GM12878 (cell line): ENCODE measurements at regions not wholly inside any gene's neighbourhood (a gene's known extent, or its start where the extent isn't known, plus 50 kb on each side); places are given as distances from the start of the nearest gene placed in this dataset.
A peak's percentile ranks its signal among the peaks of the same experiment; 100 is the strongest.

Experiments used
- ATAC-seq: fragments of 200-7000 bp; cut with Tn5 transposase; 3 replicates; pipeline ENCODE4 v1.9.1; 2020; ENCODE audit warnings: mild to moderate bottlenecking, moderate library complexity
- BruUV-seq: library from RNA; stranded (reverse); fragments of 400-500 nt; replicated peaks from 2 replicates; lab custom pipeline; 2021; lab: Mats Ljungman, UMichigan
- CTCF ChIA-PET: fragments of 300-600 bp; sonication (Branson Sonifier 250); formaldehyde crosslinking; extraction: SDS; loops from one replicate; lab custom pipeline; 2021; ENCODE audit warnings: inconsistent platforms; lab: Yijun Ruan, JAX
- POLR2A ChIA-PET: fragments of 350-600 bp; formaldehyde crosslinking; extraction: SDS; loops from one replicate; lab custom pipeline; 2021; ENCODE audit warnings: inconsistent platforms; lab: Charles Lee
- RAD21 ChIA-PET: fragments of 300-600 bp; sonication (Branson Sonifier 250); formaldehyde crosslinking; loops from one replicate; lab custom pipeline; 2023; ENCODE audit warnings: antibody characterized with exemption; ENCODE audit not compliant: unreplicated experiment; lab: Charles Lee
- SMC1A ChIA-PET: fragments of 300-600 bp; sonication (Branson Sonifier 250); formaldehyde crosslinking; loops from one replicate; lab custom pipeline; 2023; ENCODE audit not compliant: unreplicated experiment, uncharacterized antibody; lab: Charles Lee
- DNase-seq: peaks from one replicate; pipeline ENCODE4 v3.0.0-alpha.2; 2011; ENCODE audit warnings: low read depth, low spot score
- FAIRE-seq: peaks from 3 replicates; lab custom pipeline; 2011; peaks lifted over from hg19 to GRCh38; lab: Jason Lieb, UNC
- H2AFZ ChIP-seq: 2 replicates; pipeline ENCODE4 v1.6.0; 2011; ENCODE audit warnings: low read depth, low read length, control low read depth; ENCODE audit not compliant: control insufficient read depth
- H3K27ac ChIP-seq: 2 replicates; pipeline ENCODE4 v1.5.1; 2011; ENCODE audit warnings: control low read depth; ENCODE audit not compliant: control insufficient read depth, insufficient read depth
- H3K27me3 ChIP-seq, 2 experiments: replicated peaks in 1 of 2; 2 replicates each; pipeline versions ENCODE4 v1.6.0 to v1.6.1; 2011; ENCODE audit warnings: low read length in 1 of 2; ENCODE audit not compliant: control insufficient read depth in 2 of 2, insufficient read depth in 2 of 2
- H3K36me3 ChIP-seq, 2 experiments: 2 replicates each; pipeline ENCODE4 v1.5.1; 2011; ENCODE audit warnings: low read length in 1 of 2; ENCODE audit not compliant: control insufficient read depth in 2 of 2, insufficient read depth in 2 of 2
- H3K4me1 ChIP-seq: 2 replicates; pipeline ENCODE4 v1.6.1; 2011; ENCODE audit warnings: mild to moderate bottlenecking, low read length, moderate library complexity, mixed read lengths; ENCODE audit not compliant: control insufficient read depth, insufficient read depth
- H3K4me2 ChIP-seq: 2 replicates; pipeline ENCODE4 v1.6.0; 2011; ENCODE audit warnings: control low read depth; ENCODE audit not compliant: control insufficient read depth, insufficient read depth
- H3K4me3 ChIP-seq: fragments of 200-600 bp; sonication (generic); 2 replicates; pipeline ENCODE4 v1.5.1; 2016
- H3K79me2 ChIP-seq: 2 replicates; pipeline ENCODE4 v1.6.0; 2011; ENCODE audit warnings: low read length; ENCODE audit not compliant: control insufficient read depth, insufficient read depth
- H3K9ac ChIP-seq: 2 replicates; pipeline ENCODE4 v1.8.0; 2011; ENCODE audit warnings: low read length, control low read depth, mixed read lengths; ENCODE audit not compliant: control insufficient read depth, insufficient read depth
- H3K9me3 ChIP-seq: replicated peaks from 3 replicates; pipeline ENCODE4 v1.5.1; 2011; ENCODE audit warnings: mild to moderate bottlenecking, low read length; ENCODE audit not compliant: control insufficient read depth, insufficient read depth
- H4K20me1 ChIP-seq: 2 replicates; pipeline ENCODE4 v1.6.0; 2011; ENCODE audit not compliant: control insufficient read depth, insufficient read depth
- BCL3 ChIP-seq: IDR thresholded peaks from 2 replicates; pipeline ENCODE4 v1.6.1; 2011; ENCODE audit warnings: borderline replicate concordance, low read depth, mild to moderate bottlenecking, moderate library complexity, low read length; ENCODE audit not compliant: insufficient read depth, poor library complexity, severe bottlenecking
- CBX3 ChIP-seq: fragments of 200-600 bp; sonication (generic); IDR thresholded peaks from 2 replicates; pipeline ENCODE4 v1.6.1; 2016; ENCODE audit warnings: low read depth, borderline replicate concordance
- CEBPB ChIP-seq, 2 experiments: fragments of 150-350 bp in 1 of 2; IDR thresholded peaks; 2 replicates each; pipeline ENCODE4 v1.6.1; 2012 to 2014; ENCODE audit warnings: low read depth in 2 of 2, low read length in 2 of 2, borderline replicate concordance in 1 of 2, inconsistent platforms in 1 of 2
- CEBPZ ChIP-seq: fragments of 150-350 bp; IDR thresholded peaks from 2 replicates; pipeline ENCODE4 v1.6.1; 2016; ENCODE audit warnings: low read depth, low read length
- CREM ChIP-seq: IDR thresholded peaks from 2 replicates; pipeline ENCODE4 v1.6.1; 2014; ENCODE audit warnings: antibody characterized with exemption, low read depth
- EP300 ChIP-seq, 2 experiments: fragments of 150-350 bp in 1 of 2; IDR thresholded peaks; 2 replicates each; pipeline ENCODE4 v1.6.1; 2011 to 2012; ENCODE audit warnings: low read depth in 2 of 2, low read length in 2 of 2, borderline replicate concordance in 1 of 2, improper control_type of control experiment in 1 of 2, inconsistent platforms in 1 of 2; ENCODE audit not compliant: control insufficient read depth in 1 of 2
- ETV6 ChIP-seq, 2 experiments: fragments of 450-650 bp in 1 of 2; IDR thresholded peaks in 1 of 2; conservative IDR thresholded peaks in 1 of 2; 2 replicates each; pipeline ENCODE4 v1.6.1; 2014; ENCODE audit warnings: antibody characterized with exemption in 1 of 2, borderline replicate concordance in 1 of 2, low read depth in 1 of 2, mild to moderate bottlenecking in 1 of 2, moderate library complexity in 1 of 2
- HCFC1 ChIP-seq: fragments of 150-350 bp; IDR thresholded peaks from 2 replicates; pipeline ENCODE4 v1.6.1; 2014; ENCODE audit warnings: low read length
- IKZF1 ChIP-seq: fragments of 450-650 bp; conservative IDR thresholded peaks from 2 replicates; pipeline ENCODE4 v1.6.1; 2017; ENCODE audit warnings: antibody characterized with exemption, mild to moderate bottlenecking
- KAT2A ChIP-seq: conservative IDR thresholded peaks from 2 replicates; pipeline ENCODE4 v1.6.1; 2011; ENCODE audit warnings: low read depth, low read length; ENCODE audit not compliant: control insufficient read depth
- MEF2B ChIP-seq: fragments of 450-650 bp; IDR thresholded peaks from 2 replicates; pipeline ENCODE4 v1.6.1; 2018; ENCODE audit warnings: mild to moderate bottlenecking, moderate library complexity; ENCODE audit not compliant: partially characterized antibody, poor library complexity, severe bottlenecking
- MYC ChIP-seq: IDR thresholded peaks from 2 replicates; pipeline ENCODE4 v1.6.1; 2011; ENCODE audit warnings: mild to moderate bottlenecking, low read length, moderate library complexity, inconsistent platforms; ENCODE audit not compliant: insufficient read depth, insufficient replicate concordance, insufficient read length, severe bottlenecking
- NR2C2 ChIP-seq: IDR thresholded peaks from 2 replicates; pipeline ENCODE4 v1.6.1; 2011; ENCODE audit warnings: borderline replicate concordance, low read depth; ENCODE audit not compliant: control insufficient read depth, insufficient read length
- NR2F1 ChIP-seq: fragments of 450-650 bp; conservative IDR thresholded peaks from 2 replicates; pipeline ENCODE4 v1.6.1; 2017; ENCODE audit warnings: mild to moderate bottlenecking
- RELA ChIP-seq: fragments of 450-650 bp; IDR thresholded peaks from 2 replicates; pipeline ENCODE4 v1.8.0; 2014; ENCODE audit warnings: borderline replicate concordance; ENCODE audit not compliant: partially characterized antibody
- SIX5 ChIP-seq: IDR thresholded peaks from 2 replicates; pipeline ENCODE4 v1.6.1; 2011; ENCODE audit warnings: mild to moderate bottlenecking, low read depth, low read length, moderate library complexity; ENCODE audit not compliant: severe bottlenecking
- WGBS: methylation state at CpG from one replicate; pipeline ENCODE4 v1.1.6; 2016; ENCODE audit warnings: low lambda C conversion rate; ENCODE audit not compliant: insufficient replicate concordance, insufficient coverage; ENCODE audit errors: missing lambda C conversion rate; 5-methylcytosine and 5-hydroxymethylcytosine counted together
- in situ Hi-C: fragments of 300-500 bp; cut with MboI; formaldehyde crosslinking; loops from 9 replicates; pipeline ENCODE4 v1.14.3; 2018; ENCODE audit warnings: mixed read lengths
- intact Hi-C: fragments of 100-400 bp; cut with micrococcal nuclease; formaldehyde crosslinking; loops from one replicate; pipeline ENCODE4 v1.14.2; 2022; ENCODE audit not compliant: unreplicated experiment

GRCh38 chr10:44300666-44301649 lies 83.9 kb downstream of the CXCL12 start:
- in situ Hi-C loops (no loop called here), intact Hi-C loops (loop anchor here (10.0 kb wide), 1 partner anchor 296 kb away; no protein-coding TSS in a partner anchor)
- H3K79me2 ChIP-seq = no peaks in the 10 kb centered on the region
- no peaks in the 10 kb centered on the region for H3K36me3 ChIP-seq
- ATAC-seq (peak; percentile 92), DNase-seq (peak; percentile 79), FAIRE-seq (peak; percentile 62)
- peaks cover 3% of the 10 kb centered on the region; the same call in 1 of the 2 replicates for H3K4me1 ChIP-seq
- no peak overlapping the region; the same call in 1 of the 2 replicates for H3K4me2 ChIP-seq
- no peak overlapping the region for H3K27ac ChIP-seq
- no TSS peak for BruUV-seq
- H3K27me3 ChIP-seq = no peaks in the 10 kb centered on the region
- ChIA-PET RAD21 (interaction anchor here (0.7 to 1.8 kb wide), 7 partner anchors 11 to 284 kb away, joined by 3 to 4 read pairs (median 3); no protein-coding TSS in a partner anchor), CTCF (interaction anchor here (1.0 to 1.4 kb wide), 5 partner anchors 10 to 39 kb away, joined by 3 to 7 read pairs (median 3); no protein-coding TSS in a partner anchor), POLR2A (interaction anchor here (1.1 to 1.3 kb wide), 2 partner anchors 12 to 36 kb away, joined by 3 read pairs; no protein-coding TSS in a partner anchor), SMC1A (interaction anchor here (0.8 to 1.4 kb wide), 13 partner anchors 9 to 273 kb away, joined by 3 to 8 read pairs (median 3); no protein-coding TSS in a partner anchor)
- H4K20me1 ChIP-seq = no peaks in the 10 kb centered on the region
- H3K4me3 ChIP-seq = no peak overlapping the region
- H3K9ac ChIP-seq = no peak overlapping the region
- WGBS = under 1% methylated on average over 7 of the region's 7 CpGs
- H2AFZ ChIP-seq = no peak overlapping the region
- no peaks in the 10 kb centered on the region; the same call in 2 of the 3 replicates for H3K9me3 ChIP-seq
- TF ChIP-seq ETV6 (conservative IDR thresholded peaks at IDR 0.05 in 1 of 2, IDR thresholded peaks at IDR 0.05 in 1 of 2; ENCODE audit: borderline replicate concordance in 1 of 2, low read depth in 1 of 2) (peak in 1 of 2 experiments; percentile 59; a peak in 1 of 4 replicates), HCFC1 (no peak), RELA (peak; percentile 48), NR2F1 (peak; percentile 79), NR2C2 (no peak), CEBPB (IDR thresholded peaks at IDR 0.05; ENCODE audit: borderline replicate concordance in 1 of 2, low read depth in 2 of 2, low read length in 2 of 2) (peak in 1 of 2 experiments; percentile 76; a peak in 1 of 4 replicates), BCL3 (peak; percentile 26), CREM (peak; percentile 92), CEBPZ (no peak), MEF2B (peak; percentile 64), MYC (no peak), IKZF1 (peak; percentile 93), KAT2A (no peak), SIX5 (no peak), EP300 (IDR thresholded peaks at IDR 0.05; ENCODE audit: borderline replicate concordance in 1 of 2, control insufficient read depth in 1 of 2, low read depth in 2 of 2, low read length in 2 of 2) (peak; percentile 57 to 82; a peak in 3 of 4 replicates), CBX3 (no peak)
